ENCODE measurements at regions not wholly inside any gene's neighbourhood (a gene's known extent, or its start where the extent isn't known, plus 50 kb on each side); places are given as distances from the start of the nearest gene placed in this dataset.

GRCh38 chr7:46153951-46154787, 233.1 kb upstream of the IGFBP3 start:
- peak overlapping the region; percentile 51 for H3K4ac ChIP-seq (ENCODE audit: low read depth, low read length)
- H3K18ac ChIP-seq (ENCODE audit: low read depth, low read length): peak overlapping the region; percentile 58; the same call in 1 of the 2 replicates
- H2AK9ac ChIP-seq (replicated peaks; ENCODE audit: low read depth, low read length, poor library complexity): no peak overlapping the region
- no peak overlapping the region for H3K23ac ChIP-seq (ENCODE audit: low read depth, low read length)
- intact Hi-C loops (cut with micrococcal nuclease): no loop called here
- peak overlapping the region; percentile 32 for H2BK120ac ChIP-seq (ENCODE audit: low read depth, low read length)
- WGBS, 2 experiments (ENCODE audit: extremely low coverage in 2 of 2, insufficient read length in 1 of 2): no CpG with 5 or more reads among the region's 6 CpGs
- H4K20me1 ChIP-seq (ENCODE audit: insufficient read depth, low read length): no peaks in the 10 kb centered on the region
- no peak overlapping the region for H3K9ac ChIP-seq (ENCODE audit: low read depth, low read length)
- H3K9me1 ChIP-seq (ENCODE audit: insufficient read depth, low read length): no peaks in the 10 kb centered on the region
- H2AFZ ChIP-seq (replicated peaks; ENCODE audit: low read length, poor library complexity): no peak overlapping the region
- in situ Hi-C loops (cut with MboI; ENCODE audit: low sequenced_read_pairs): no loop called here
- ChIA-PET POLR2A (ENCODE audit: unreplicated experiment) (no interaction called here), CTCF (no interaction called here)
- dilution Hi-C loops (cut with HindIII; ENCODE audit: low sequenced_read_pairs, unreplicated experiment): no loop called here
- peak overlapping the region; percentile 37 for H3K14ac ChIP-seq (replicated peaks; ENCODE audit: low read depth, low read length)
- H4K8ac ChIP-seq (ENCODE audit: low read depth in 2 of 2, low read length in 2 of 2): peak overlapping the region in 1 of 2 experiments; percentile 22; a peak in 1 of 4 replicates
- peak overlapping the region; percentile 45; the same call in 1 of the 2 replicates for H4K5ac ChIP-seq (ENCODE audit: low read depth, low read length)
- H3K9me3 ChIP-seq (ENCODE audit: control insufficient read depth, insufficient read depth, low read length): no peaks in the 10 kb centered on the region
- no peaks in the 10 kb centered on the region for H3K27me3 ChIP-seq (ENCODE audit: control insufficient read depth, insufficient read depth, low read length)
- no peak overlapping the region for H3K4me2 ChIP-seq (ENCODE audit: low read depth, low read length)
- no TSS peak for BruUV-seq (replicated peaks)
- H3K4me1 ChIP-seq (ENCODE audit: control insufficient read depth, insufficient read depth, low read length): peaks cover 5% of the 10 kb centered on the region
- H2BK20ac ChIP-seq (ENCODE audit: low read depth, low read length): peak overlapping the region; percentile 79
- no peak overlapping the region for H3K56ac ChIP-seq (ENCODE audit: extremely low read depth, insufficient read depth, low read length)
- ATAC-seq (ENCODE audit: low read depth): no peak
- DNase-seq: no peak
- no peaks in the 10 kb centered on the region for H3K79me1 ChIP-seq (ENCODE audit: low read depth in 1 of 2, low read length in 2 of 2)
- H3K4me3 ChIP-seq (ENCODE audit: insufficient read depth, low read depth, low read length): no peak overlapping the region
- H3K36me3 ChIP-seq (ENCODE audit: control insufficient read depth, insufficient read depth, low read length): no peaks in the 10 kb centered on the region
- H3K27ac ChIP-seq (ENCODE audit: insufficient read depth, low read length): no peak overlapping the region
- H2BK15ac ChIP-seq (ENCODE audit: low read depth, low read length): peak overlapping the region; percentile 87
- H2BK5ac ChIP-seq (ENCODE audit: low read depth, low read length, poor library complexity, severe bottlenecking): peak overlapping the region; percentile 13
- peak overlapping the region; percentile 44; the same call in 1 of the 2 replicates for H2AK5ac ChIP-seq (ENCODE audit: low read depth, low read length)
- H4K91ac ChIP-seq (ENCODE audit: insufficient read depth, low read depth, low read length): peak overlapping the region; percentile 53
- TF ChIP-seq USF2 (IDR thresholded peaks at IDR 0.05; ENCODE audit: low read depth, low read length): no peak
- TF ChIP-seq SMC3 (IDR thresholded peaks at IDR 0.05; ENCODE audit: low read depth, low read length): no peak
- no peak for TF ChIP-seq MAZ (IDR thresholded peaks at IDR 0.05; ENCODE audit: borderline replicate concordance, low read depth, low read length)
- TF ChIP-seq CHD1 (IDR thresholded peaks at IDR 0.05; ENCODE audit: low read depth, low read length): no peak
- no peak for TF ChIP-seq FOS (IDR thresholded peaks at IDR 0.05; ENCODE audit: low read depth, low read length)
- TF ChIP-seq CTCF (conservative IDR thresholded peaks at IDR 0.05; ENCODE audit: low read depth, low read length): no peak
- TF ChIP-seq RCOR1 (IDR thresholded peaks at IDR 0.05; ENCODE audit: insufficient replicate concordance, low read length): no peak
- no peak for TF ChIP-seq RFX5 (IDR thresholded peaks at IDR 0.05; ENCODE audit: low read depth, low read length)
- TF ChIP-seq MAFK (IDR thresholded peaks at IDR 0.05; ENCODE audit: low read depth, low read length): no peak
- no peak for TF ChIP-seq BHLHE40 (IDR thresholded peaks at IDR 0.05; ENCODE audit: low read depth, low read length)
- no peak for TF ChIP-seq ELK1 (IDR thresholded peaks at IDR 0.05; ENCODE audit: borderline replicate concordance, low read depth, low read length)
- TF ChIP-seq POLR2A (IDR thresholded peaks at IDR 0.05; ENCODE audit: low read depth, low read length): no peak
- TF ChIP-seq MXI1 (IDR thresholded peaks at IDR 0.05; ENCODE audit: borderline replicate concordance, low read depth, low read length): no peak
- no peak for TF ChIP-seq CEBPB (IDR thresholded peaks at IDR 0.05; ENCODE audit: low read depth, low read length)
- TF ChIP-seq RAD21 (IDR thresholded peaks at IDR 0.05; ENCODE audit: low read length): no peak

All from IMR-90 (cell line).